ENCODE measurements at regions not wholly inside any gene's neighbourhood (a gene's known extent, or its start where the extent isn't known, plus 50 kb on each side); places are given as distances from the start of the nearest gene placed in this dataset.
"Not testable (repeated sequence)": the region's sequence is repeated elsewhere in the genome, so short reads cannot be mapped to it uniquely, and the experiment has no call there.

- DNase-seq (ENCODE audit: low spot score) = no peak
Measured at GRCh38 chr6:99668036-99668705, 61.5 kb downstream of the PRDM13 start.

DNA sequence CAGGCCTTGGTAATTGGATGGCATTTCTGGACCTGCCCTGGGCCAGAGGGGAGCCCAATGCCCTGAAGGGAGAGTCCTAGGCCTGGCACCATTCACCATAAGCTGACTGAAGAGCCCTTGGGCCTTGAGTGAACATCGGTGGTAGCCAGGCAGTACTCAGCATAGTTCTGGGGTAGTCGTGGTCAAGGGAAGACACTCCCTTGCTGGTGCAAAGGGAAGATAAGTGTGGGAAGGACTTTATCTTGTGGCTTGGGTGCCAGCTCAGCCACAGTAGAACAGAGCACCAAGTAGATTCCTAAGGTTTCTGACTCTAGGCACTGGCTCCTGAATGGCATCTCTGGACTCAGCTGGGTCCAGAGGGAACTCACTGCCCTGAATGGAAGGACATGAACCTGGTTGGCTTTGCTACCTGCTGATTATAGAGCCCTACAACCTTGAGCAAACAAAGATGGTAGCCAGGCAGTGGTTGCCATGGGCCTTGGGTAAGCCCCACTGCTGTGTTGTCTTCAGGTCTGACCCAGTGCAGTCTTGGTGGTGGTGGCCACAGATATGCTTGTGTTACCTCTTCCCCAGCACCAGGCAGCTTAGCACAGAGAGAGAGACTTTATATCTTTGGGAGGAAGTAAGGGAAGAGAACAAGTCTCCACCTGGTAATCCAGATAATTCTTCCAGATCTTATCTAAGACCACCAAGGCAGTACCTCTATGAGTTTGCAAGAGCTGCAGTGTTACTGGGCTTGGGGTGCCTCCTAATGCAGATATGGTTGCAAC lies 83.5 kb downstream of the PRDM13 start:
- DNase-seq (ENCODE audit: low spot score) = no peak

- DNase-seq (ENCODE audit: low spot score) = not testable (repeated sequence)
Measured at GRCh38 chr6:99702287-99702686, 95.7 kb downstream of the PRDM13 start.

DNA sequence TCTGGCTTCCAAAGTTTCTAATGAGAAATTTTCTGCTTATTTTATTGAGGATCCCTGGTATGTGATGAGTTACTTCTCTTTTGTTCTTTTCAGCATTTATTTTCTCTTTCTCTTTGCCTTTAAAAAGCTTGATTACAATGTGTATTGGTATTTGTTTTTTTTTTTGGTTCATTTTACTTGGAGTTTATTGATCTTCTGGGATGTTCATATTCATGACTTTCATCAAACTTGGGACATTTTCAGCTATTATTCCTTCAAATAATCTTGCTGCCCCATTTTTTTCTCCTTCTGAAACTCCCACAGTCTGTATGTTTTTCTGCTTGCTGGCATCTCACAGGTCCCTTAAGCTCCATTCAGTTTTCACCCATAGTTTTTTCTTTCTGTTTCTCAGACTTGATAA lies 102.4 kb downstream of the PRDM13 start:
- DNase-seq (ENCODE audit: low spot score) = no peak

GRCh38 chr6:99711302-99711701 lies 104.7 kb downstream of the PRDM13 start:
- DNase-seq (ENCODE audit: low spot score) = no peak

DNA sequence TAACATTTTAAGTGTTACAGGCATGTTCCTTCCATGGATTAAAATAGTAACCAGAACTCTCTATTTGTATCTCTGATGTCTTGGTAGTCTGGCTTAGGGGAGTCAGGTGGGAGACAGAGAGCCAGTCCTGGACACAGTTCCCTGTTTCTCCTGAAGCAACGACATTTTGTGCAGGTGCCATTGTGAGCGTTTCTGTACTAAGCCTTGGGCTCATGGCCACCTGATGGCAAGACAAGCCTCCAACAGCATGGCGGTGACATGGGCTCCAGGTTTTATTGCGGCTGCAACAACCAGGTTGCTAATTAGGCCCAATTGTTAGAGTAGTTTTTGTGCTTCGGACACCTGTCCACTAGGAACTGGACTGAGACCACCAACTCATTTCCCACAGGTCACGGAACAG lies 105.3 kb downstream of the PRDM13 start:
- DNase-seq (ENCODE audit: low spot score) = no peak

DNA sequence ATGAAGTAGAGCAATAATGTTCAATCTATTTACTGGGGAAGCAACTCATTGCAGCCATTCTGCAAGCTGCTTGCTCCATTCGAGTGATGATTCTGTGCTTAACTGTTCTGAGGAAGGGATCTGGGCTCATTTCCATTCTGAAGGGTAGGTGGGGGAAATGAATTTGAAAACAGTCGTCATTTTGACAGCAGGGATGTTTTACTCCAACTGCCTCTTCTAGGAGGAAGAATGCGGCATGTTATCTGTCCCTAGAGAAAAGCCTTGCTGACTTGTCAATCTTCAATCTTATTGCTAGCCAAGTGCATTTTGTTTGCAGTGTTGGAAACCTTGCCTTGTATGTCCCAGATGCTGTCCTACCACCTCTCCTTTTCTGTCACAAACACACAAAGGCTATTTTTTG lies 105.9 kb downstream of the PRDM13 start:
- DNase-seq (ENCODE audit: low spot score) = no peak

- DNase-seq (ENCODE audit: low spot score) = not testable (repeated sequence)
Measured at GRCh38 chr6:99722043-99722442, 115.4 kb downstream of the PRDM13 start.

GRCh38 chr6:99730237-99730636 lies 123.6 kb downstream of the PRDM13 start:
- not testable (repeated sequence) for DNase-seq (ENCODE audit: low spot score)

DNA sequence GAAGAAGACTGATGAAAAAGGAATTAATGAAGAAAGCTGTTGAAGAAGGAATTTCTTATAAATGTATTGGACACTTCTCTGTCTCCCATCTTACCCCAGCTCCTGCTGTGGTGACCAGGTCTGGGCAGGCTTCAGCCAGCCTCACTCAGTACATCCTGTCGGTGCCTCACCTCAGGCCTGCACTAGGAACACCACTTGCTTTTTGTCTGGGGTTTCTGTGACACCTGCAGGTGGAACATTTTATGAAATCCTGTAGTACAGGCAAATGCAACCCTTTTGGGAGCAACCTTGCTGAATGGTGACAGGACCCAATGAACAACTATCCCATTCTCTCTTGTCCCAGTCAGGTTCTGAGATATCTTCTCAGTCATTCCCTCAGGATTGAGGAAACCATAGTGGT lies 129.7 kb downstream of the PRDM13 start:
- DNase-seq (ENCODE audit: low spot score) = no peak

DNA sequence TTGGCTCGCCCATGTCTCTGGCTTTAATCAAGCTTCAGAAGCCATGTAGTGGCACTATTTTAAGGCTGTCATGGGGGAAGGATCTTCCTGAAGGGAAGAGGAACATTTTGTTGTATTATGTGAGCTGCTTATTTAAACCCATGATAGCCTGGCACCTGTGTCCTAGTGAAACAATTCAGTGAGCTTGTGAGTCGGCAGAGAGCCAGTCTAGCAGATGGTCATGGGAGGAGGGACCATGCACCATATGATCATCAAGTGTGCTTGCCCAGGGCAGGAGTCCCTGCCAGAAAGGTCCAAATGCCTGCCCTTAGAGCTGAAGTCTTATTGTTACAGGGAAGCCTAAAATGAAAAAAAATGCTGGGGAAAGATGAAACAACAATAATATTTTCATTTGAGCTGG lies 132.9 kb downstream of the PRDM13 start:
- no peak for DNase-seq (ENCODE audit: low spot score)

DNA sequence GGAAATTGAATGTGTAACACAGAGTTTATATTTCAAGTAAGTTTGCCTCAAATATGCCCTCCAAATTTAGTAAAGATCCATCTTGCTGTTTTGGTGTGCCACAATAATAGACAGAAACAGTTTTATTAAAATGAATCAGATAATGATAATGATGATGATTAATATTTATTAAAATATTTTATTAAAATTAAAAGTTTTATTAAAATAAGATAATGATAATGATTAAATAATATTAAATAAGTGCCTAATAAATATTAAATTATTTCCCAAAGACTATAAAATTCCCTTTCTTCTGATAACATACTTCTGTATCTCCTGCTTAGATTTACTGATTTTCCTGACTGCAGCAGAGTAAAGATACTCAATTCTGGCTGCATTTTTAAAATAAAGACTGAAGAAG lies 134.5 kb downstream of the PRDM13 start:
- DNase-seq (ENCODE audit: low spot score) = no peak

- no peak for DNase-seq (ENCODE audit: low spot score)
Measured at GRCh38 chr6:99743647-99744046, 137.0 kb downstream of the PRDM13 start.

GRCh38 chr6:99745651-99746050 lies 139.0 kb downstream of the PRDM13 start:
- no peak for DNase-seq (ENCODE audit: low spot score)

GRCh38 chr6:99746261-99746895 lies 139.7 kb downstream of the PRDM13 start:
- DNase-seq (ENCODE audit: low spot score) = peak; percentile 73

DNA sequence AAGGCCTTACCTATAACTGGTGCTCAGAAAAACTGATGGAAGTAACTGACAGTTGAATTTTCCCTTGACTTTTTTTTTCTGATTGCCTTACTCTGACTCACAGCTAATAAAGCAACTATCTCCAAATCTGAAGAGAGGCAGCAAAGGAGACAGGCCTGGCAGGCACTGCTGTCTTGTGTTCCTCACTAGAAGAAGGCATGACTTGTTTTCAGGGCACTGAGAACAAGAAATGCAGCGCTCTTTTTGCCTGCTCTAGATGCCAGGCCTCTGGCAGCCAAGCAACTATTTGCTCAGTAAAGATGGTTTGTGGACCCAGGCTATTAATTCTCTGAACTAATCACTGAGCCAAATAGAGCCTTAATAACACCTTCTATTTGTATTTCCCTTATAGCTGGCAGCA lies 155.1 kb downstream of the PRDM13 start:
- no peak for DNase-seq (ENCODE audit: low spot score)

- no peak for DNase-seq (ENCODE audit: low spot score)
Measured at GRCh38 chr6:99768166-99768565, 161.5 kb downstream of the PRDM13 start.

DNA sequence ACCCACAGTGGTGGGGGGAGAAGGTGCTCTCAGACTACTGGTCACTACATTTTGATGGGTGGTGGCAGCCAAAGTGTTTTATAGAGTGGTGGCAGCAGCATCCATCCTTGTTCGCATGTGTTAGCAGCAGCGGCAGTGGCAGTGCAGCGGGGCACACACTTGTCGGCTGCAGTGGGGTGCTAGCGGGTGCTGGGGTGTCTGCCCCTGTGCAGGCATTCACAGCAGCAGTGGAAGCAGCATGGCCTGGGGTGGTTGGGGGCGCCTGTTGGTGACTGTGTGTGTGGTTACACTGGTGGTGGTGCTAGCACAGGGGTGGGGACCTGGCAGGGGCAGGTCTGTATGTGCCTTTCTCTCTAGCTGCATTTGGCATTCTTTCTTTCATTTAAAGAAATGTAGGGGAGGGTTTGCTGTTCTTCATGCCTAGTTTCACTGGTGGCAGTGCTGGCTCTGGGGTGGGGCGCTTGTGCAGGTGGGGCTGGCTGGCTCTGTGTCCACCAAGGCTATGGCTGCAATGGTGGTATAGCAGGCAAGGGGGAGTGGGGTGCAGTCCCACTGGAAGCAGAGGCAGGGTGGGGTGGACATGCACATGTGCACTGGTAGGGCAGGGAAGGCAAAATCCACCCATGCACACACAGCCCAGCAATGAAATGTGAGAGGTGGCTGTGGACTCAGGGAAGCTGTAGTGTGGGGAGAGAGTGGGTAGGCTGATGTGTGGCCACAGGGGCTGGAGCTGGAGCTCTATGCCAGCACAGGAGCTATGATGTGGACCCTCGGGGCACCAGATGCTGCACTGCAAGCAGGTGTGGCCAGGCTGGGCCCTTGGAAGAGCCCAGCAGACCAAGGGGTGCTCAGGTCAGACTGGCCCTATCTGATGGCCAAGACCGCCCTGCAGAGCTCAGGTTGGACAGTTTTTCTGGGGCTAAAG lies 173.3 kb downstream of the PRDM13 start:
- no peak for DNase-seq (ENCODE audit: low spot score)

DNA sequence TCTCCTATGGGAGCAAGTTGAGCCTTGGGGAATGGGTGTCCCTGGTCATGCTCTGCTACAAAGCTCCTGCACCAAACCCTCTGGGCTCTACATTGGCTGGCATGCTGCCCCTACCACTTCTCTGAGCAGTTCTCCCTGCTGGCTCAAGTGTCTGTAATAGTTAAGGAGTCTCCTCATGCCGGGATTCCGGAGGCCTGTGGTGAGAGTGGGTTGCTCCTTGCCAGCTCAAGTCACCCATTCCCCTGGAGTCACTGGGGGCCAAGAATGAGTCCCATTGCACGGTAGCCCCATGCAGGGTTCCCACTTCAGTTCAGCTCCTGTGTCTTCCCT lies 173.9 kb downstream of the PRDM13 start:
- no peak for DNase-seq (ENCODE audit: low spot score)

DNA sequence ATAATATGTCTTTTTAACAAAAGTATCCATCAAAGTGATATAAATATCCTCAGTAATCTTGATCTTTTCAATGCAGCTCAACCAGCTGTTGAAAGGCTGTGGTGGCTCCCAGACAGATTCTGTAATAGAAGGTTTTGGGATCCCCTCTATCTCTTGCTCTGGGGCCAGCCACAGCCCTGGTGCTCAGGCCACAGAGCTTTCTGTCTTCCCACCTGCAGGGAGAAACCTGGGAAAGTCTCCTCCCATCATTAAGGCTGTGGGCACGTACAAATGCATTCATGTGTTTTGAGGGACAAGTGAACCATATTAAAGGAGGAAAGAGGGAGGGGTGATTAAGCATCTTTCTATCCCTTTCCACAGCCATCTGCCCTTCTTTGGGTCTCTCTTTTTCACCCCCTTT lies 183.1 kb downstream of the PRDM13 start:
- DNase-seq (ENCODE audit: low spot score) = no peak

DNA sequence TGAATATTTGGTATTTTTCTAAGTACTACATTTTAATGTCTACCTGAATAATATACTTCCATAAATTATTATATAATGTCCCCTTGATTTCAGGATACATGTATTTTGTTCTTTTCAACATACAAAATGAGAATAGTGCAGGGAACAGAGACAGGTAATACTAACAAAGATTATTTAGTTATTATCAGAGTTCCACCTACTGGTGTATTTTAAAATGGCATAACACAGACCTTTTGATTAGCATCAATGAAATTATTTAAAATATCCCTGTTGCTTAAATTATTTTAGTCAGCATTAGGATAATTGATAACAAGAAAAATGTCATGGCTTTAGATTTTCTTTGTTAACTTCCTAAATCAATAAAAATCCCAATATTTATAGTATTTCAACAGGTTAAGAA lies 184.0 kb downstream of the PRDM13 start:
- no peak for DNase-seq (ENCODE audit: low spot score)

DNA sequence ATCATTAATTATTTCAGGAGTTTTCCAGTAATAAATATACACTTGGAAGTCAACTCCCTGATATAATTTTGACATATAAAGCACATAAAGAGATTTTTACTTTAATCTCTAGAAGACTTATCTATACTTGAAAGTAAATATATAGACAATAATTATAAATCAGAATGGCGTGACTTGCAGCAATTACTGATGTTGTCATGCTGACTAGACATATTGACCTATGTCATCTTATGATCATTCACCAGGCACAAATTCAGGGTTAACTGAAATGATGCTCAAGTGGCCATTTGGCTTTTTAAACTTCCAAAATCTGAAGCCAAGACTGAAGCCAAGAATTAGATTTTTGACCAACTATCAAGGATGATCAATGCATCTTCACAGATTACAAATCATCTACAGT lies 192.2 kb downstream of the MCHR2 start:
- no peak for DNase-seq (ENCODE audit: low spot score)
